Bronchial epithelial cell (primary cell): ENCODE measurements at regions not wholly inside any gene's neighbourhood (a gene's known extent, or its start where the extent isn't known, plus 50 kb on each side); places are given as distances from the start of the nearest gene placed in this dataset.
A peak's percentile ranks its signal among the peaks of the same experiment; 100 is the strongest.

Experiments
- DNase-seq: peaks from one replicate; pipeline ENCODE4 v3.0.0-alpha.2; 2010; ENCODE audit warnings: low read depth
- FAIRE-seq: peaks from 2 replicates; lab custom pipeline; 2011; peaks lifted over from hg19 to GRCh38; lab: Jason Lieb, UNC
- H3K27me3 ChIP-seq: 2 replicates; pipeline ENCODE4 v1.5.1; 2011; ENCODE audit warnings: low read length; ENCODE audit not compliant: control insufficient read depth, insufficient read depth
- H3K36me3 ChIP-seq: 2 replicates; pipeline ENCODE4 v1.5.1; 2011; ENCODE audit warnings: low read length; ENCODE audit not compliant: control insufficient read depth, insufficient read depth
- H3K4me3 ChIP-seq: 2 replicates; pipeline ENCODE4 v1.5.1; 2011; ENCODE audit warnings: mild to moderate bottlenecking, low read depth, low read length, control low read depth
- TF ChIP-seq, protein P1 (sequence below): IDR thresholded peaks from 2 replicates; pipeline ENCODE4 v1.5.1; 2011; ENCODE audit warnings: mild to moderate bottlenecking, moderate library complexity, low read length, control low read depth, inconsistent platforms; ENCODE audit not compliant: insufficient read depth, severe bottlenecking

DNA sequence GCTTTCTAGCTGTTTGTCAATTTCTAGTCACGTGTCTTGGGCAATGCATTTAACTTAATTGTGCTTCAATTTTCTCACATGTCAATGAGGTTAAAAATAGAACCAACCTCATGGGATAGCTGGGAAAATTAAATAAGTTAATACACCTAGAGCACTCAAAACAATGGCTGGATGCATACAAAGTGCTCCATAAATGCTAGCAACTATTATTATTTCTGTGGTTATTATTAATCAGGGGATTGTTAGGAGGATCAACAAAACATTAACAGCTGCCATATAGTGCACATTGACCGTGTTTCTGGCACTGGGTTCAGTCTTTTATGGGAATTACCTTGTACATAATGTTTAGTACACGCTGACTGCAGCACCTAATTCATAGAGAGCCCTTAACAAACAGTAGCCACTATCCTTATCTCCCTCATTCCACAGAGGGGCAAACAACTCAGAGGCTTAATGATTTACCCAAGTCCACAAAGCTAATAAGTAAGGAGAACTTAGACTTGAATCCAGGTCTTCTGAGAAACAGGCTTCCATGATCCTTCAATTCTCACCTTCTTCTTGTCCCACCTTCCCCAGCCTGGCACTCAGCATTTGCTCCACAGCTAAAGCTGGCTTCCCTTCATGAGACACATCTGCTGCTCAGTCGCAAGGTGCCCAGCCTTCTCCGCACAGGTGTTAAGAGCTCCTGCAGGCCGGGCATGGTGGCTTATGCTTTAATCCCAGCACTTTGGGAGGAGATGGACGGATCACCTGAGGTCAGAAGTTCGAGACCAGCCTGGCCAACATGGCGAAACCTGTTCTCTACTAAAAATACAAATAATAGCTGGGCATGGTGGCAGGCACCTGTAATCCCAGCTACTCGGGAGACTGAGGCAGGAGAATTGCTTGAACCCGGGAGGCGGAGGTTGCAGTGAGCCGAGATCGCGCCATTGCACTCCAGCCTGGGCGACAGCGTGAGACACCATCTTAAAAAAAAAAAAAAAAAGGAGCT is 137.4 kb upstream of the ABCA1 start:
- Histone ChIP-seq H3K36me3 (no peaks in the 10 kb centered on the region), H3K4me3 (no peak overlapping the region), H3K27me3 (no peaks in the 10 kb centered on the region)
- TF ChIP-seq, protein P1, sequence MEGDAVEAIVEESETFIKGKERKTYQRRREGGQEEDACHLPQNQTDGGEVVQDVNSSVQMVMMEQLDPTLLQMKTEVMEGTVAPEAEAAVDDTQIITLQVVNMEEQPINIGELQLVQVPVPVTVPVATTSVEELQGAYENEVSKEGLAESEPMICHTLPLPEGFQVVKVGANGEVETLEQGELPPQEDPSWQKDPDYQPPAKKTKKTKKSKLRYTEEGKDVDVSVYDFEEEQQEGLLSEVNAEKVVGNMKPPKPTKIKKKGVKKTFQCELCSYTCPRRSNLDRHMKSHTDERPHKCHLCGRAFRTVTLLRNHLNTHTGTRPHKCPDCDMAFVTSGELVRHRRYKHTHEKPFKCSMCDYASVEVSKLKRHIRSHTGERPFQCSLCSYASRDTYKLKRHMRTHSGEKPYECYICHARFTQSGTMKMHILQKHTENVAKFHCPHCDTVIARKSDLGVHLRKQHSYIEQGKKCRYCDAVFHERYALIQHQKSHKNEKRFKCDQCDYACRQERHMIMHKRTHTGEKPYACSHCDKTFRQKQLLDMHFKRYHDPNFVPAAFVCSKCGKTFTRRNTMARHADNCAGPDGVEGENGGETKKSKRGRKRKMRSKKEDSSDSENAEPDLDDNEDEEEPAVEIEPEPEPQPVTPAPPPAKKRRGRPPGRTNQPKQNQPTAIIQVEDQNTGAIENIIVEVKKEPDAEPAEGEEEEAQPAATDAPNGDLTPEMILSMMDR, result no peak
- FAIRE-seq, result no peak
- DNase-seq, result no peak

GRCh38 chr9:105066275-105066865 is 138.4 kb upstream of the ABCA1 start:
- Histone ChIP-seq H3K4me3 (no peak overlapping the region), H3K27me3 (no peaks in the 10 kb centered on the region), H3K36me3 (no peaks in the 10 kb centered on the region)
- FAIRE-seq (no peak), DNase-seq (peak; percentile 76)
- TF ChIP-seq, protein P1, result no peak

DNA sequence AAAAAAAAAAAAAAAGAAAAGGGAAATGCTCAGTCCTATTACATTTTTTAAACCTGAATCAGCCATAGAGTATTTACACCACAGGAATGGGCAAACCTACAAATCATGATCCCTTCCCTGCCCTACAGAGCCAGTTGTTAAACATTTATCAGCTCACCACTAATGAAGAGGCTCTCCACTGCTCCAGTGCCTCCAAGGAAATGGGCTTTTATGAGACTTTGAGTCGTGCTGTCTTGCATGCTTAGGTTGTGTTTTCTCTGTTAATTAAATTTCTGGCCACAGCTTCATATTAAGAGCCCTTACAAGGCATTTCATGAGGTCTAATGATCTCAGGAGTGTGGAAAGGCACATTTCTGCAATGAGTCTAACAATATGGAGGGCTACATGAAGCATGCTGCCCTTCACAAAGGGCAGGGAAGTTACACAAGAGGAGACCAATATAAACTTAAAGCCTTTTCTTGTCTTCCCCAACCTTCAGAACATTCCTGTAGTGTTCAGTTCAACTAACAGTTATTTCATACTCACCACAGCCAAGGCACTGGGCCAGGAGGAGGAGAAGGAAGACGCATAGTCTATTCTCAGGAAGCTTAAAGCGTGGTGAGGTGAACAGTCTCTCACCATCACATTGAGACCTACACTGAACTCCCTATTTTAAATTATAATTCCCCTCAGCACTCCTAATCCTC is 140.1 kb upstream of the ABCA1 start:
- no peaks in the 10 kb centered on the region for H3K27me3 ChIP-seq
- TF ChIP-seq, protein P1, result no peak
- no peak for FAIRE-seq
- DNase-seq, result peak; percentile 38
- no peaks in the 10 kb centered on the region for H3K36me3 ChIP-seq
- H3K4me3 ChIP-seq, result no peak overlapping the region

GRCh38 chr9:105069285-105069684 is 141.3 kb upstream of the ABCA1 start:
- TF ChIP-seq, protein P1, result no peak
- Histone ChIP-seq H3K27me3 (no peaks in the 10 kb centered on the region), H3K4me3 (no peak overlapping the region), H3K36me3 (no peaks in the 10 kb centered on the region)
- FAIRE-seq (peak; percentile 28), DNase-seq (no peak)

DNA sequence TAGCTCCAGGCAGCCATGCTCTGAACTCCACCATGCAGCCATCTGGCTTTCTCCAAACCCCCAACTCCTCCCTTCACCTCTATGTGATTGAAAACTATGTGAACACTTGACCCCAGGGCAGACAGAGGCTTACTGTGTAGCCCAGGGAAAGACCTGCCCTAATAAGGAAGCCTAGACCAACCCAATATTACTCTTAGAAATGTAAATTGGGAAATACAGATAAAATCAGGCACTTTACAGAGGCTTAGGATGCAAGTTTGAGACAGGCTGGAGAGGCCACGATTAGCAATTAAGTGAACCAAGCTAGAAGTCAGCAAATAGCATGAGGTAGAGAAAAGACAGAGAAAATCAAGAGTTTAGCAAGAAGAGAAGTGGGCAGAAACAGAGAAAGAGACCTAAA is 141.7 kb upstream of the ABCA1 start:
- FAIRE-seq, result no peak
- no peak for DNase-seq
- Histone ChIP-seq H3K27me3 (no peaks in the 10 kb centered on the region), H3K36me3 (no peaks in the 10 kb centered on the region), H3K4me3 (no peak overlapping the region)
- TF ChIP-seq, protein P1, result no peak
